GM12878 (cell line): ENCODE measurements at regions not wholly inside any gene's neighbourhood (a gene's known extent, or its start where the extent isn't known, plus 50 kb on each side); places are given as distances from the start of the nearest gene placed in this dataset.

Experiments
- EGR1 ChIP-seq, 2 experiments: IDR thresholded peaks; 1 replicate in 1 of 2; 2 replicates in 1 of 2; pipeline ENCODE4 v1.6.1; 2011 to 2012; ENCODE audit warnings: low read depth in 2 of 2, low read length in 2 of 2, borderline replicate concordance in 1 of 2, mild to moderate bottlenecking in 1 of 2, moderate library complexity in 1 of 2
- POLR2A ChIP-seq: IDR thresholded peaks from 2 replicates; pipeline ENCODE4 v1.6.1; 2011; ENCODE audit warnings: low read depth, mild to moderate bottlenecking, low read length
- POLR2AphosphoS5 ChIP-seq: IDR thresholded peaks from 2 replicates; pipeline ENCODE4 v1.6.1; 2011; ENCODE audit warnings: mild to moderate bottlenecking, low read length, inconsistent platforms
- TF ChIP-seq, protein P1 (sequence below), 3 experiments: IDR thresholded peaks in 2 of 3; conservative IDR thresholded peaks in 1 of 3; 2 replicates each; pipeline ENCODE4 v1.5.1; 2011; ENCODE audit warnings: low read depth in 3 of 3, low read length in 3 of 3, mild to moderate bottlenecking in 3 of 3, control low read depth in 2 of 3, moderate library complexity in 2 of 3, inconsistent platforms in 1 of 3, mixed read lengths in 1 of 3; ENCODE audit not compliant: control insufficient read depth in 2 of 3, insufficient read depth in 1 of 3; ENCODE audit errors: extremely low read depth in 1 of 3

DNA sequence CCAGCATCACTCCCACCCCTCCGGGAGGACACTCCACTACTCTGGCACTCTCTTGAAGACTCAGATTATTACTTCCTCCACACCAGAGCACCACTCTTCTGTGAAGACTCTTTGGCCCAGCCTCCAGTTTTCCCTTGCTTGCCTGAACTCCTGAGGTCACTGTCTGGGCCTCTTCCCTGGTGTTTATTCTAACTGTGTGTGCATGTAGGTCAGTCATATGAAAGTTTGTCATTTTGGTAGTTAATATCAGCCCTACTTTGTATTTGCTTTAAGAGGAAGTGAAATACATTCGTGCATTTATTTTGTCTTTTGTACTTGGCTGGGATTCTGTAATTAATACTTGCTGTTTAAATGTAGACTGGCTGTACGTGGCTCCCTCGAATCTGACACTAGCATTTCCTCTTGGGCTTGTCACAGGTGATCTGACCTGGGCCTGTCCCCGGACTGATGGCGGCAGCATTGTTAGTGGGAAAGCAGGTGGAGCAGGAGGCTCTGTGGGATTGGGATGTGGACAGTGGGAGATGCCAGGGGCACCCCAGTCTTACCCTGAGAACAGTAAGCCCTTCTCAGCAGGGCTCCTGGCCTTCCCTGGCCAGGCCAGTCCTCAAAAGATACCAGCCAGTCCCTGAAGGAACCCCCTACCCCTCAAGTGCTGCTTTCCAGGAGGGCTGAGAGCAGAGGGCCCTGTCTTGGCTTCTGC lies 350.5 kb downstream of the CDC5L start:
- TF ChIP-seq, protein P1, sequence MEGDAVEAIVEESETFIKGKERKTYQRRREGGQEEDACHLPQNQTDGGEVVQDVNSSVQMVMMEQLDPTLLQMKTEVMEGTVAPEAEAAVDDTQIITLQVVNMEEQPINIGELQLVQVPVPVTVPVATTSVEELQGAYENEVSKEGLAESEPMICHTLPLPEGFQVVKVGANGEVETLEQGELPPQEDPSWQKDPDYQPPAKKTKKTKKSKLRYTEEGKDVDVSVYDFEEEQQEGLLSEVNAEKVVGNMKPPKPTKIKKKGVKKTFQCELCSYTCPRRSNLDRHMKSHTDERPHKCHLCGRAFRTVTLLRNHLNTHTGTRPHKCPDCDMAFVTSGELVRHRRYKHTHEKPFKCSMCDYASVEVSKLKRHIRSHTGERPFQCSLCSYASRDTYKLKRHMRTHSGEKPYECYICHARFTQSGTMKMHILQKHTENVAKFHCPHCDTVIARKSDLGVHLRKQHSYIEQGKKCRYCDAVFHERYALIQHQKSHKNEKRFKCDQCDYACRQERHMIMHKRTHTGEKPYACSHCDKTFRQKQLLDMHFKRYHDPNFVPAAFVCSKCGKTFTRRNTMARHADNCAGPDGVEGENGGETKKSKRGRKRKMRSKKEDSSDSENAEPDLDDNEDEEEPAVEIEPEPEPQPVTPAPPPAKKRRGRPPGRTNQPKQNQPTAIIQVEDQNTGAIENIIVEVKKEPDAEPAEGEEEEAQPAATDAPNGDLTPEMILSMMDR (IDR thresholded peaks at IDR 0.05 in 2 of 3, conservative IDR thresholded peaks at IDR 0.05 in 1 of 3; ENCODE audit: control insufficient read depth in 2 of 3, extremely low read depth in 1 of 3, insufficient read depth in 1 of 3, low read depth in 3 of 3, low read length in 3 of 3): no peak
- no peak for TF ChIP-seq POLR2AphosphoS5
- TF ChIP-seq EGR1 (IDR thresholded peaks at IDR 0.05; ENCODE audit: borderline replicate concordance in 1 of 2, low read depth in 2 of 2, low read length in 2 of 2): no peak
- TF ChIP-seq POLR2A: no peak
